Activated T-helper 1 cell treated with Interleukin-2 at 50 U/mL for 16 hours (primary cell): ENCODE measurements at regions not wholly inside any gene's neighbourhood (a gene's known extent, or its start where the extent isn't known, plus 50 kb on each side); places are given as distances from the start of the nearest gene placed in this dataset.

Experiments
- DNase-seq: peaks from one replicate; pipeline ENCODE4 v3.0.0-alpha.2; 2020; ENCODE audit warnings: low read depth

DNA sequence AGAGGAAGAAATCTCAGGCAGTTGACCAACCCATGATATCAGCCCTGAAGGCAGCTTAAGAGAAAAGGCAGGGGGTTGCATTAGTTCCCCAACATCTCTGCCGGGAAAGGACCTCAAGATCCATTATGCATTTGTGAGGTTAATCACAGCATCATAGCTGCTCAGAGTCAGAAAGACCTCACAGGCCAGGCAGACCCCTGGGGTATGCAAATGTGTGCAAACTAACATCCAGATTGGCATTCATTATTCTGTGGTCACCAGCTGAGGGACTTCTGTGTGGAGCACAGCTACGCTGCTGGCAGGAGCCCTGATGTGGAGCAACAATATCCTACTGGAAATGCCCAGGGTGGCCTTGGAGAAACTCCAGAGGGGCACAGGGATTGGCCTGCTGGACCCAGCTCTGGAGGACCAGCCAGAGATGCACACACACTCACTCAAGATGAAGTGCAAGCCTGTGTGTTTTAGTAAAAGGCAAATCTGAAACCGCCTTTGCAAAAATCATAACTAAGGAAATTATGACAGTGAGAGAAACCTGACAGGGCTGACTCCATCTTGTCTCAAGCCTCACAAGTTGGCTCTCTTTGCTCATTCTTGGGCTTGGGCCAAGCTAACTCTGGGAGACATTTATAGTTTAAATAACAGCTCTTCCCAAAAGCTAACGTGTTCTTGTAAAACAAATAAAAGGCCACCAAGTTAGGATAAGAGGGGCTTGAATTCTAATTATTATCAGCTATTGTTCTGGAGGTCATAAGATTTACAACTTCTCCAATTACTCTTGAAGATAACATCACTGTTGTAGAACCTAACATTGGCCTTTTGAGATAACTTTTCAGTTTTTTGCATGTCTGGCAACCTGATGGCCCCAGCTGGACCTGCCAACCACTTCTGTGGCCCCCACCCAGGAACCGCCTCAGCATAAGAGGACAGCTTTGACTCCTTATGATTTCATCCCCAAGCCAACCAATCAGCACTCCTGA is 257.1 kb downstream of the UACA start:
- no peak for DNase-seq

DNA sequence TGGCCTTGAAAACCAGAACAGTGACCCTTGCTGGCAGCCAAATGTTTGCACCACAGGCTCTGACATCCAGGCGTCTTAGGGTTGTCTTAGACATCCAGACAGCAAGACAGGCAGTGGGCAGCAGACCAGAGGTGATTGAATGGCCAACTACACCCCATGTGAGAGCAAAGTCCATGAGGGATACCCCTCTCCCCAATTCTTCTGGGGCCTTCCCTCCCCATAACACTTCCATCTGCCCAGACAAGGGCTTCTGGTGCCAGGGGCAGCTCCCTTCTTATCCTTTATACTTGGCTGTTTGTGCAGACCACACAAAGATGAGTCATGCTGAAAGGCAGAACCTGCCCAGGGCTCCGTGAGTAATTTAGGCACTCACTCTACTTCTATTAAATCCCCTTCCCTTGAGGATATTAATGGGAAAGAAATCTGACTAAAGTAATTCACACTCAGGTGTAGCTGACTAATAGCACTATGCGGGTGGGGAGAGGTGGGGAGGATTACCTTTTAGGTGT is 257.9 kb downstream of the UACA start:
- DNase-seq = no peak

DNA sequence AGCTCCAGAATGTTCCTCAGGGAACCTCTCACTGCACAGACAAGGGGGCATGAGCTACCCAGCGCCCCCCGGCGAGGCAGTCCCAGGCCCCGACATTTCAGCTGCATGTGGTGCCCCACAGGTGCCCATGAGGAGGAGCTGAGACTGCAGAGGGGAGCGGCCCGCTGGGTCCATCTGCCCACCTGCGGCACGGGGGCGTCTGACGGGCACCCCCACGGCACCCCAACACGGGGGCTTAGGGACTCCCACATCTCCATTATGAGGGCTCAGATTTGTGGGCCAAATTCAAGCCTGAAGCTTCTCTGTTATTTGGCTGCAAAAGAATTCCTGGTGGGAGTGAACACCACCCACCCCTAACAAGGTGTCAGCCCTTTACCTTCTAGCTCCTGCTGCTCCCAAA is 258.4 kb downstream of the UACA start:
- DNase-seq = no peak

DNA sequence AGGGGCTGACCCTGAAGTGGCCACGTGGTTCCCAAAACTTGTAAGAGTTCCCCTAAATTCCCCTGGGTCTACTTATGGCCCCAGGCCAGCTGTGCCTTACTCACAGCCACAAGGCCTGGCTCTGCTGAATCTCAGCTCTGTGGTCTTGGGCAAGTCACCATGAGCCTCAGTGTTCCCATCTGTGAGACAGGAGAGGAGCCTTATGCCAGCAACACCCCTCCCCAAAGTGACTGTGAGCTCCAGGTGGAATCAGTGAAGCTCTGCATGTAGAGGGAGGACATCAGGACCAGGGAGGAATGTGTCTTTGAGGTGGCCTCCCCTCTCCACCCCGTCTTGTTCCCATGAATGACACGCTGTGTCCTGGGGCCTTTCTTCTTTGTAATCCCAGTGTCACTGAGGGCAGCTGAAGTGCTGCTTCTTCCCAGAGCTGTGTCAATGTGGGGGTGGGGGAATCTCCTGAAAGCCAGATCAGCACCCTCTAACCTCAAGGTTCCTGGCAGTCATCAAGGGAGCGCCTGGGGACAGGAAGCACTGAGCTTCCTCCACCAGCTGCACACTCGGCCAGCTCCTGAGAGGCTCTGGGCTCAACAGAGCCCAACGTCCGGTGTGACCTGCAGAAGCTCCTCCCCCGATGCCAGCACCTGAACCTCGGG is 258.9 kb downstream of the UACA start:
- no peak for DNase-seq

DNA sequence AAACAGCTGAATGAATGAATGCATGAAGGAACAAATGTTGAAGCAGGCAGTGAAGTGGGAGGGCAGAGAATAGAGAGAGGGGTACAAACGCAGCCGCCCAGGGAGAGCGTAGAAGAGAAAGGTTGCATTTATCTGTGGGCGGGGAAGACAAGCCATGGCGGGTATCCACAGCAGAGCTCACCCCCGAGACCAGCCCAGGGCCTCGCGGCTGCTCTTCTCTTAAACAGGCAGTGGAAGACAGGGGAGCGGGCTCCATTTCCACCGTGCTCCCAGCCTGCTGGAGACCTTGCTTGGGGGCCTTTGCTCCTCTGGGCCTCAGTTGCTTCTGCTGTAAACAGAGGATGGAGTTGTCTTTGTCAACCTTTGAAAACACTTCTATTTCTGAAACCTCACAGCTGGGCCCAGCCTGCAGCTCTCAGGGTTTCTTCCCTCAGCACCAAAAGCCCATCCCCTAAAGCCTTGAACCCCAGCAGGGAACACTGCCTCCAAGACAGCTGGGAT is 259.5 kb downstream of the UACA start:
- no peak for DNase-seq

DNA sequence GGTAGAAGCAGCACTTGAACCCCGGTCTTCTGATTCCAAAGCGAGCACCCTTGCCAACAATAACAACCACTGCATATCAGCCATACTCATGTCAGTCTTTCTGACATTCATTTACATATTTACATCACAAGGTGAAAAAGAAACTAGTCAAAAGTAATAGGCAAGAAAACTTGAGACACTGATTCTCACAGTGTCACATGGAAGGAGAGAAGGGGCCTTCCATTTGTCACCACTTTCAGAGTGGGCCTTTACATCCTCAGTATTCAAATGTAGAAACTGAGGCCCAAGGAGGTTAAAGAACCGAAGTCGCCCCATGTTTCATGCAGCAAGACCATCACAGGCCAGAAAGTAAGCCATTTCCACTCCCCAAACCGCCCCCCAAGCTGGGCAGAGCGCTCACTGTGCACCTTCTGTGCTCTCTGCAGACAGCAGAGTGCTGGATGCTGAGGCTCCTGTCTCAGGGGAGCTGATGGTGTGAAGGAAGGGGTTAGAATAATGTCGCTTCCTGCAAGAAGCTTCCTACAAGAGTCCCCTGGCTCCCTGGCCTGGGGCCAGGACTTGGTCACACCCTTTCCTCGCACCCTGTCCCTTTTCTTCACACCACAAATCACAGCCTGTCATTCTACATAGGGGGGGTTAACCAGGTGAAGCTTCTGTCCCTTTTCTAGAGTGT is 260.1 kb downstream of the UACA start:
- DNase-seq = no peak

DNA sequence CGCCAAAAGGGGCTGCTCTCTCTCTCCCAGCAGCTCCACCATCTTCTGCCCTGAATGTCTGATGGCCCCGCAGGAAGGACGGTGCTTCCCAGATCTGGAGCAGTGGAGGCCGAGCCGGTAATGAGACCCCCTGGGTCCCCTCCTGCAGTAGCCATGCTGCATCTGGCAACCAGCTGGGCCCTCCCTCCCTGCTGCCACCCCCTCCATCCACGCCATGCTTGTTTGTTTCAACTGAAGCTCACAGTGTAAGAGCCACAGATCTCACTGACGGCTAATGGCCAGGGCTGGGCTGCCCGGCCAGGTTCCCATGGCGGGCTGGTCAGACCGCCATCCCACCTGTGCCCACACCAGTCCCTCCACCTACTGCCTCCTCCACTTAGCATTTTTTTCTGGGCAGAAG is 260.8 kb downstream of the UACA start:
- no peak for DNase-seq

DNA sequence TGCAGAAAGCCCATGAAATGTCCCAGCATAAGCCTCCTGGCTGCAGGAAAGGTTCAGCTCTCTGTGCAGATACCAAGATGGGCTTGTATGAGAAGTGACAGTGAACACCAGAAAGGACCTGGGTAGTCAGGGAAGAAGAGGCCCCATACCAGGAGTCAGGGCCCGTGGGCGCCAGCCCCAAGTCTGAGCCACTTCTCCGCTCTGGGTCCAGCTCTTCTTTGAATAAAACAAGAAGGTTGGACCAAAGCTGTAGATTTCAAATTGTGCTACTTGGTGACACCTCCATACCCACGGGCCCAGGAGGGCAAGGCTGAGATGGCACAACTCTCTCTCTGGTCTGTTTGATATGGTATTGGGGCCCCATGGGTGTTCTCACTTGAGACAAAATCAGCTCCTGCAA is 261.5 kb downstream of the UACA start:
- DNase-seq = no peak

DNA sequence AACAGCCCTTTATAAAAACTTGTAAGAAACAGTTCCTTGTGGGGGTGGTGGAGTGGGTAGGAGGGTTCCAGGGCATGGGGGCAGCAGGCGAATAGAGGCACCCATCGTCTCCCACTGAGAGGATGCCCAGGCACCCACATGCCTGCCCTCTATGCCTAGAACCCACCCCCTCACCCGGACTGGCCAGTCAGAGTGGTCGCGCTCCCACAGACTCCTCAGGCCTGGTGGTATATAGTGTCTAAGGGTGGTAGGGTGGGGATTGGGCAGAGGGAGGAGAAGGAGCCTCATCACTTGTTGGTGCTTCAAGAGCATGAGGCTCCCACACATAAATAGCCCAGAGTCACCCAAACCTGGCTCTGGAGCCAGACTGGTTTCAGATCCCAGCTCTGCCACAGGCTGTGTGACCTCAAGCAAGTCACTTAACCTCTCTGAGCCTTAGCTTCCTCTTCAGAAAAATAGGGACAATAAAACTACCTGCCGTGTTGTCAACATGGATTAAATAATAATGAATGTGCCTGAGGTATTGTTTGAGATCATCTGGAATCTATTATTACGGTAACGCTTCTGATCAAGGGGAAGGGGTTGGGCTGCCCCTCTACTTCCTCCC is 262.1 kb downstream of the UACA start:
- DNase-seq = no peak

DNA sequence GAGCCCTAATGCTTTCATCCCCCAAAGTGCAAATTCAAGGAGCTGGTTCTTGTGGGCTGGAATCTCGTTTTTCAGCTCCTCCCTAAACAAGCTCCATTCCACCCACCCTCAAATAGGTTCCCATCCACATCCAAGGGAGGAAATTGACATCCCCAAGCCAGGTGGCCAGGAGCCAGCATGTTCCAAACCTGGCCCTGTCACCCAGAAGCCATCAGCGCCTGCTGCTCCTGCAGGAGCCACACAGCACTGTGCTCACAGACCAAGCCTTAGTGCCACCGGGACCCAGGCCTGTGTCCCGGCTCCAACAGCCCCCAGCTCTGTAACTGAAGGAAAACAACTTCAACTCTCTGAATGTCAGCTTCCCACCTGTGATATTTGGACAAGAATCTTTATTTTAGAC is 263.6 kb downstream of the UACA start:
- DNase-seq = no peak

DNA sequence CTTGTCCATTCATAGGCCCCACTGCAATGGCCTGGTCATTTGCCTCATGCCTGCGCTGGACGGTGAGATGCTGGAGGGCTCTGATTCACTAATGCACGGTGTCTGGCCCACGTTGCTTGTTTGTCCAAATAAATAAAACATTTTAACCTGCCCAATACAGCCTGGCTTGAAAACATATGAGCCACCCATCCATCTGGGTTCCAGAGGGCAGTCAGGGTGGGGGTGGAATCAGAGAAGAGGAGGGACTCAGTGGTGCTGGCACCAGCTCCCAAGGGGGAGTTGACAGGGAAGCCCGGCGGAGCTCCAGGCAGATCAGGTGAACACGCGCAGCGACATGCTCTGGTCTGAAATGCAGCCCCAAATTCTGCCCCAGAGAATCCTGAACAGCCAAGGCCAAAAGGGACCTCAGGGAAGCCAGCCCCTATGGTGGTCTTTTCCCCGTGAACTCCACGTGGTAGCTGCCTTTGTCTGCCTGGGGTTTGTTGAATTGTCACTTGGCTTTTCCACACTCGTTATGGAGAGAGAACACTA is 265.2 kb downstream of the UACA start:
- no peak for DNase-seq

DNA sequence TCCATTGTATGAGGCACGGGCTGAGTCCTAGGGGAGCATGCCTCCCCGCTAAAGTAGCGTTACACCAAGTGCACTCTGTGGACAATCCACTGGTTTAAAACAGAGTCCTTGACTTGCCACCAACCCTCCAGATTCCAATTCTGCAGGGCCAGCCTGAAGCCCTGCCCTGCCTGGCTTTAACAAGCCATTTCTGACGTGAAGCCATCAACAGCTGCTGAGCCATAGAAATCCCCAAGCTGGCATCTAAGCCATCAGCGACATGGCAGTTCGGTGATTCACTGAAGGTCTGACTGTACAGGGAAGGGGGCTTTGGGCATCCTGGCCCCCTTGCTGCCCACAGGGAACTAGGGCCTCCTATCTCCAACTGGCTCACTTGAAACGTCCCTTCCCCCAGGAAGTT is 265.7 kb downstream of the UACA start:
- no peak for DNase-seq

DNA sequence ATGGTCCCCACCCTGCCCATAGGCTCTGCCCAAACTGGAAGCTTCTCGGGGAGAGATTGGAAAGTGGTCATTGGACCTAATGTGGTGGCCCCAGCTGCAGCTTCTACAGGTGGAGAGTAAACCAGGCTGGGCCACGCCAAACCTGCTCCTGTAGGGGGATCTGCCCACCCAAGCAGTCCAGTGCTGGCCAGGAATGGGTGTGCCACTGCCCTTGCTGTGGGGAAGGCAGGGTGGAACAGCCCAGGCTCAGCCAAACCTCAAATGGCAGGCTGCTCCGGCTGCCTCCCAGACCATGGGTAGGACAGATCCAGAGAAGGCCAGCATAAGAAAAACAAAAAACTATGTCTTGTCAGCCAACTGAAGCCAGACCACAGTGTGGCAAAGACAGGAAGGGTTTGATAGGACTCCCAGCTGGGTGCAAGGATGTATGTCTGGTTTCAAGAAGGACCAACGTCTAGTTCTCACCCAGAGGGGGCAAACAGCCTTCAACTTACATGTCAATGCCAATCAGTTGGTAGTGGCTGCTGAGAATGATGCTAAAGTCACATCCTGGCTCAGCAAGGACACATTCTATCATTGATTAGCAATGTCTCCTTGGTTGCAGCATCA is 267.3 kb downstream of the UACA start:
- DNase-seq = no peak

DNA sequence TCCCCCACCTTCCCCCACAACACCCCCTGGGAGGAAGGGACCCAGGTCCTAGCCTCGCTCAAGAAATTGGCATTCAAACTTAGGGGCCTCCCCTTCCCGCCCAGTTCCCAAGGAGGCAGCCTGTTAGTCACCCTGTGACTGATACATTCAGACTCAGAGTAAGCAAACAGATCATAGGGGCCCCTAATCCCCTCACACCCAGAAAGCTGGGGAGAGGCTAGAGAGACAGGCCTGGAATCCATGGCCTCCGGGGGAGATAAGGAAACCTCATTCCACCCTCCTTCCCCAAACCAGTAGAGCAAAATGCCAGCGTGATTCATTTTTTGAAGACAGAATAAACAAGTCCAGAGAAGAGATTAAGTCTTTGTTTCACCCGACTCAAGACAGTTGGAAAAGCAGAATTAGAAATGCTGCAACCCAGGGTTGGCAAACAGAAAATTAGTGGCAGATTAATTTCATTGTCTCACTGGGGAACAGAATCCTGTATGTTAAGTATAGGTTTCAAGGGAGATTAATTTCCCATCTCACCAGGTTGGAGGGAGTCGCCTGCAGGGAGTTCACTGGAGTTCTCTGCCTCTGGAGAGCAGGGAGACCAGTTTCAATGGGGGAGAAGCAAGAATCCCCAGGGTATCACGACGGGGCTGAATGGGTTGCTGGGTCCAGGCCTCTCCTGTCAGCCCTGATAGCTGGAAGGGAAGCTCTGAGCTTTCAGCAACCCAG is 268.3 kb downstream of the UACA start:
- DNase-seq = no peak

DNA sequence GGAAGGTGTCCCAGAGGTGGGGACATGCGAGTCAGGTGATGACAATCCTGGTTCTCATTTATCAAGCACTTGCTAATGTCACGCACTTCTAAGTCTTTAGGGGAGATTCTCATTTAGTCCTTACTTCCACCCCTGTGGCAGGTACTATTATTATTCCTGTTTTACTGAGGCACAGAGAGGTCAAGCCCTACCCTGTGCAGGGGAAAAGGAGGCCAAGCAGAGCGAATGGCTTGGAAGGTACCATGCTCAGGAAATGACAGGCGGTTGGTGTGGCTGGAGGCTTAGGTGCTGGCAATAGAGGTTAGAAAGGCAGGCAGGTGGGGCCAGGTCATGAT is 268.9 kb downstream of the UACA start:
- DNase-seq = no peak

DNA sequence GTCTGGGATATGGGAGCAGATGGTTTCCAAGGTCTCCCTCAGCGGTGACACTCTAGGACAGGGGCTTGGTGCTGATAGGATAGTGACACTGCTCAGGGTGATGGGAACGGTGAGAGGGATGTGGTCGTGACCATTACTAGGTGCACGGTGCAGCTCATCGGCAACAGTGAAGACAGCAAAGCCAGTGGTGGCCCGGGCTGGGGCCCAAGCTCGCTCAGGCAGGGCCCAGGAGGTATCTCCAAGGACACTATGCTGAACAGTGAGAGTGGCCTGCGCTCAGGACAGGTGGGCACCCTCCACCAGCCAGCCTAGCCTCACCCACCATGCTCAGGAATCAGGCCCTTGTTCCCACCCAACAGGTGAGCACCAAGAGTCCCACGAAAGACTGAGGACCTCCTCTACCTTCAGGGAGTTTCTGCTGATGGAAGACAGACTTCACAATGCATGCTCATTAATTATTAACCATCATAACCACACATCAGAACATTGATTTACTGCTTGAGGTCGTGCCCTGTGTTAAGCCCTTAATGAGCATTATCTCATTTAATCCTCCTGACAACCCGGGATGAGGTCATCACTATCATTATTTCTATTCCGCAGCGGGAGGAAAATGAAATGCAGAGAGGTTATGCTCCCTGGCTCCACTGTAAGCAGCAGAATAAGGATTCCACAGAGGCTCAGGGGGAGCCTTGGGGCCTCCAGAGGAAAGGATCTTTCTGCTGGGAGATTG is 269.4 kb downstream of the UACA start:
- no peak for DNase-seq

DNA sequence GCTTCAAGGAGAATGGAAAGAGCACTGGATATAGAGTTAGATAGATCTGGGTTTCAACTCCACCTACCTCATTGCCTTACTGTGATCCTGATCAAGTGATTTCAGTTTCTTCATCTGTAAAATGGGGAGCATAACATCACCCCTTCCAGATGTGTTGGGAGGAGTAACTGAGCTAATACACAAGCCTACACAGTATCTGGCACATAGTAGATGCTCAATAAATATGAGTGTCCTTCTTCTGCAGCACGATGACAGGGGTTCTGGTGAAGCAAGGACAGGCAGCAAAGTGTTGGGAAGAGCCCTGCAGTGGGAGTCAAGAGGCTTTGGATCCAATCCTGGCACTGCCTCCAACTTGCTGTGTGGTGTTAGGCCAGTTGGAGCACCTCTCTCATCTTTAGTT is 270.0 kb downstream of the UACA start:
- DNase-seq = no peak

DNA sequence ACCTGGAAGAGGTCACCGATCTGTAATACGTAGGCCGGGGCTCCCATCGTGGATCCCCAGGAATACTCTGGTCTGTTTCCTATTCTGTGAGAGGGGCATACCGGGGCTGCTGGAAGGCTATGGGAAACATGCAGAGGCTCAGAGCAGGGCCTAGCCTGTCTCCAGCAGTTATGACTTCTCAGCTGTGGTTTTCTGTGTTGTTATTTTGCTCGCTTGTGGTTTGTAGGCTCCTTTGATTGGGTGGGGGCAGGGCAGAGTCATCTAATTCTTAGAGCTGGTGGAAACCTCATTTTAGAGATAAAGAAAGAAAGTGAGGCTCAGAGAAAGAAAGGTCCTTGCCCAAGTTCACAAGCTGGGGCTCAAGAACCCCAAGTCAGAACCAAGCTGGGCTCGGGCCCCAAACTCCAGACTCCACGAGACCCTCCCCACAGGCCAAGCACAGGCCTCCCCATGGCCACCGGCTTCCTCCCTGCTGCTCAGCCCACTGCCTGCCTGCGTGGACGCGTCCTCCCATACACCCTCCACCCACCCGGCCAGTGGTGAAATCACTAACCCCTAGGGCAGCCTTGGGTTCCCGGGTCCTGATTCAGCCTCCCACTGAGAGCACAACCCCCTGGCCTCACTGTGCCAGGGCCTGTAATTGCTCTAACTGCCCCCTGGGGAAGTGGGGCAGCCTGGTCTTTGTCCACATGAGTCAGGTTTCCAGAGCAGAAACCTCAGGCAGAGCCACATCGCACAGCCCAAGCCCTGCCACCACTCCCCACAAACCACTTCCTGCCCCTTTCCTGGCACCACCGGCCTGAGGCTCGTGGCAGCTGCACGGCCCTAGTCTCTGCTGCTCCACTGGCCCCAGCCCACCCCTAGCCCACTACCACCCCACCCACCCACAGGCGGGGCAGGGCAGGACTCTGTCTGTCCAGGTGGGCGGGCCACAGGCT is 270.8 kb downstream of the UACA start:
- DNase-seq = peak; percentile 65

DNA sequence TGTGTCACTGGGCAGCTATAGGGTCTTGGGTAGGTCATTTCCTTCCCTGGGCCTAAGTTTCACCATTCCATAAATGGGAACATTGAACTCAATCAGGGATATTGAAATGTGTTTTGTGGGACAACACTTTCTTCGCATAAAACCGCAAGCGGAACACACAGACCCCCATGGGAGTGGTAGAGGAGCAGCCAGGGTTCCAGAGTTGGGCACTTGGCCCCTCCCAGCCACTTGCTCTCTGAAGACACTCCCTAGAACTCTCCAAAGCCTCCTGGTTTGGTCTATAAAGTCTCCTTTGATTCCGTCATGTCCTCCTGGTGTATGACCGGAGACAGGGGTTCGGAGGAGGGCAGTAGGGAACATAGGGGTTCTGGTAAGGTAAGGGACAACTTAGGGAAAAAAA is 271.7 kb downstream of the UACA start:
- DNase-seq = no peak
